Germinal center (tissue), 1 donor: ENCODE measurements at regions not wholly inside any gene's neighbourhood (a gene's known extent, or its start where the extent isn't known, plus 50 kb on each side); places are given as distances from the start of the nearest gene placed in this dataset.

Experiments used
- DNase-seq: peaks from one replicate; pipeline ENCODE4 v3.0.0; 2012; ENCODE audit warnings: mixed read lengths, low spot score

DNA sequence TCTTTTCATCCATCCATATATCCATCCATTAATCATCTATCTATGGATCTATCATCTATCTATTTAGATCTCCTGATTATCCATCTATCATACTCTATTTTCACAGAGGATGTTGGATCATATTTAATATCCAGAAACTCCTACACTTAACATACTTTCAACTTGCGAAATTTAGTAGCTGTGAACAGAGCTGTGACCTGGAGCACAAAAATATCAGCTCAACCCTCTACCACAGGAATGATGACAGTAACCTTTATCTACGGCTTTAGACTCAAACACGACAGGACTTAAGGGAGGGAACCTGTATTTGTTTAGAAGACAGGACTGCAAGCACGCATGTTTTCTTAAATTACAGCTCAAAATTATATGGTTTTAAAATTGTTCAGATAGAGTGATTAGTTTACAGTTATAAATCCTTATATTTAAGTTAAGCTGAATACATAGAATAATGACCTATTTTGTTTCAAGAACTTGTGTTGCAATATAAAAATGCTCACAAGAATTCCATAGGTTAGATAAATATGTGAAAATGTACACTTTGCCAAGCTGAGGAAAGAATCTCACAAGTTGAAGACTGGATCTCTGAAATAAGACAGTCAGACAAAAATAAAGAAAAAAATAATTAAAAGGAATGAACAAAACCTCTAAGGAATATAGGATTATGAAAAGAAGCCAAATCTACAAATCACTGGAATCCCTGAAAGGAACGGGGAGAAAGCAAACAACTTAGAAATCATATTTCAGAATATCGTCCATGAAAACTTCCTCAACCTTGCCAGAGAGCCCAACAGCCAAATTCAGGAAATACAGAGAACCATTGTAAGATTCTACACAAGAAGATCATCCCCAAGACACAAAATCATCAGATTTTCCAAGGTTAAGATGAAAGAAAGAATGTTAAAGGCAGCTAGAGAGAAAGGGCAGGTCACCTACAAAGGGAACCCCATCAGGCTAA, 142.0 kb downstream of the COL6A3 start:
- no peak for DNase-seq
